SK-N-MC (cell line): ENCODE measurements at regions not wholly inside any gene's neighbourhood (a gene's known extent, or its start where the extent isn't known, plus 50 kb on each side); places are given as distances from the start of the nearest gene placed in this dataset.

Experiments used
- DNase-seq: peaks from one replicate; pipeline ENCODE4 v3.0.0-alpha.2; 2011; ENCODE audit warnings: low read depth, low spot score
- H3K27ac ChIP-seq: fragments of 200-600 bp; sonication (generic); 2 replicates; pipeline ENCODE4 v1.5.1; 2016; ENCODE audit warnings: mixed run types
- H3K36me3 ChIP-seq: fragments of 200-600 bp; sonication (generic); 2 replicates; pipeline ENCODE4 v1.6.1; 2017; ENCODE audit warnings: antibody characterized with exemption, low read length, mixed read lengths; ENCODE audit not compliant: insufficient read depth
- H3K4me3 ChIP-seq: fragments of 200-600 bp; sonication (generic); 2 replicates; pipeline ENCODE4 v1.5.1; 2016
- H3K9ac ChIP-seq: fragments of 200-600 bp; sonication (generic); 2 replicates; pipeline ENCODE4 v1.8.0; 2017; ENCODE audit warnings: mixed run types, mixed read lengths; ENCODE audit not compliant: insufficient read length
- H3K9me3 ChIP-seq: fragments of 200-600 bp; sonication (generic); 2 replicates; pipeline ENCODE4 v1.6.1; 2017; ENCODE audit warnings: low read depth, mild to moderate bottlenecking, antibody characterized with exemption, low read length, moderate library complexity, mixed read lengths
- EZH2 ChIP-seq: fragments of 200-600 bp; sonication (generic); IDR thresholded peaks from one replicate; pipeline ENCODE4 v1.6.1; 2017; ENCODE audit warnings: antibody characterized with exemption
- FOXP2 ChIP-seq: optimal IDR thresholded peaks from 2 replicates; pipeline ENCODE3; 2011; ENCODE audit warnings: mild to moderate bottlenecking, moderate library complexity; ENCODE audit not compliant: insufficient read depth; ENCODE audit errors: extremely low read length, control extremely low read depth
- POLR2AphosphoS5 ChIP-seq: IDR thresholded peaks from 2 replicates; pipeline ENCODE4 v1.6.1; 2012; ENCODE audit warnings: mild to moderate bottlenecking, low read depth, low read length, borderline replicate concordance

- no peaks in the 10 kb centered on the region for H3K36me3 ChIP-seq
- no peak for TF ChIP-seq POLR2AphosphoS5
- no peak for TF ChIP-seq FOXP2
- TF ChIP-seq EZH2 = no peak
- no peak overlapping the region for H3K27ac ChIP-seq
- H3K4me3 ChIP-seq = no peak overlapping the region
- no peak overlapping the region for H3K9ac ChIP-seq
- no peak for DNase-seq
- no peaks in the 10 kb centered on the region for H3K9me3 ChIP-seq
Observed at GRCh38 chr15:97861529-97862260, 98.8 kb upstream of the ARRDC4 start.

GRCh38 chr15:97866959-97867358, 93.5 kb upstream of the ARRDC4 start:
- no peaks in the 10 kb centered on the region for H3K9me3 ChIP-seq
- no peak overlapping the region for H3K4me3 ChIP-seq
- H3K9ac ChIP-seq = no peak overlapping the region
- no peak for DNase-seq
- TF ChIP-seq POLR2AphosphoS5 = no peak
- no peak for TF ChIP-seq FOXP2
- no peak for TF ChIP-seq EZH2
- no peaks in the 10 kb centered on the region for H3K36me3 ChIP-seq
- H3K27ac ChIP-seq = no peak overlapping the region

- Histone ChIP-seq H3K4me3 (no peak overlapping the region), H3K27ac (no peak overlapping the region), H3K9ac (no peak overlapping the region), H3K36me3 (no peaks in the 10 kb centered on the region), H3K9me3 (no peaks in the 10 kb centered on the region)
- no peak for DNase-seq
- no peak for TF ChIP-seq FOXP2
Observed at GRCh38 chr15:97867870-97868269, 92.6 kb upstream of the ARRDC4 start.

GRCh38 chr15:97868981-97869380, 91.5 kb upstream of the ARRDC4 start:
- DNase-seq = no peak
- Histone ChIP-seq H3K4me3 (no peak overlapping the region), H3K9ac (no peak overlapping the region), H3K9me3 (no peaks in the 10 kb centered on the region), H3K36me3 (no peaks in the 10 kb centered on the region), H3K27ac (no peak overlapping the region)
- TF ChIP-seq POLR2AphosphoS5 = no peak
- TF ChIP-seq FOXP2 = no peak
- no peak for TF ChIP-seq EZH2

- H3K27ac ChIP-seq = no peak overlapping the region
- no peak overlapping the region for H3K9ac ChIP-seq
- no peak for DNase-seq
- no peaks in the 10 kb centered on the region for H3K9me3 ChIP-seq
- H3K4me3 ChIP-seq = no peak overlapping the region
- TF ChIP-seq FOXP2 (no peak), EZH2 (no peak), POLR2AphosphoS5 (no peak)
- no peaks in the 10 kb centered on the region for H3K36me3 ChIP-seq
Observed at GRCh38 chr15:97870771-97871170, 89.7 kb upstream of the ARRDC4 start.

GRCh38 chr15:97874139-97874538, 86.4 kb upstream of the ARRDC4 start:
- Histone ChIP-seq H3K9ac (no peak overlapping the region), H3K9me3 (no peaks in the 10 kb centered on the region), H3K4me3 (no peak overlapping the region), H3K36me3 (no peaks in the 10 kb centered on the region), H3K27ac (no peak overlapping the region)
- no peak for TF ChIP-seq POLR2AphosphoS5
- TF ChIP-seq EZH2 = no peak
- no peak for TF ChIP-seq FOXP2
- DNase-seq = no peak

GRCh38 chr15:97875025-97875512, 85.4 kb upstream of the ARRDC4 start:
- H3K27ac ChIP-seq = no peak overlapping the region
- H3K9me3 ChIP-seq = no peaks in the 10 kb centered on the region
- no peak for TF ChIP-seq EZH2
- no peak for TF ChIP-seq POLR2AphosphoS5
- no peak for TF ChIP-seq FOXP2
- H3K36me3 ChIP-seq = no peaks in the 10 kb centered on the region
- no peak for DNase-seq
- H3K9ac ChIP-seq = no peak overlapping the region
- no peak overlapping the region for H3K4me3 ChIP-seq

- no peak for TF ChIP-seq EZH2
- no peak for TF ChIP-seq POLR2AphosphoS5
- no peak for TF ChIP-seq FOXP2
- Histone ChIP-seq H3K9ac (no peak overlapping the region), H3K9me3 (no peaks in the 10 kb centered on the region), H3K27ac (no peak overlapping the region), H3K36me3 (no peaks in the 10 kb centered on the region), H3K4me3 (no peak overlapping the region)
- no peak for DNase-seq
Observed at GRCh38 chr15:97875513-97876280, 84.8 kb upstream of the ARRDC4 start.

GRCh38 chr15:97876281-97876675, 84.2 kb upstream of the ARRDC4 start:
- no peak for TF ChIP-seq FOXP2
- no peak for TF ChIP-seq EZH2
- TF ChIP-seq POLR2AphosphoS5 = no peak
- H3K9ac ChIP-seq = no peak overlapping the region
- no peaks in the 10 kb centered on the region for H3K36me3 ChIP-seq
- no peak overlapping the region for H3K27ac ChIP-seq
- H3K4me3 ChIP-seq = no peak overlapping the region
- no peaks in the 10 kb centered on the region for H3K9me3 ChIP-seq
- no peak for DNase-seq
